AG09309 (cell line): ENCODE measurements at regions not wholly inside any gene's neighbourhood (a gene's known extent, or its start where the extent isn't known, plus 50 kb on each side); places are given as distances from the start of the nearest gene placed in this dataset.

Experiments
- DNase-seq: peaks from one replicate; pipeline ENCODE4 v3.0.0-alpha.2; 2010; ENCODE audit warnings: low read depth
- H3K4me3 ChIP-seq: 2 replicates; pipeline ENCODE4 v1.5.1; 2011; ENCODE audit warnings: mild to moderate bottlenecking, low read depth, low read length, moderate library complexity; ENCODE audit not compliant: control insufficient read depth
- TF ChIP-seq, protein P1 (sequence below): IDR thresholded peaks from 2 replicates; pipeline ENCODE4 v1.5.1; 2011; ENCODE audit warnings: mild to moderate bottlenecking, low read depth, low read length, inconsistent platforms; ENCODE audit not compliant: insufficient read depth, control insufficient read depth; ENCODE audit errors: missing control alignments

DNA sequence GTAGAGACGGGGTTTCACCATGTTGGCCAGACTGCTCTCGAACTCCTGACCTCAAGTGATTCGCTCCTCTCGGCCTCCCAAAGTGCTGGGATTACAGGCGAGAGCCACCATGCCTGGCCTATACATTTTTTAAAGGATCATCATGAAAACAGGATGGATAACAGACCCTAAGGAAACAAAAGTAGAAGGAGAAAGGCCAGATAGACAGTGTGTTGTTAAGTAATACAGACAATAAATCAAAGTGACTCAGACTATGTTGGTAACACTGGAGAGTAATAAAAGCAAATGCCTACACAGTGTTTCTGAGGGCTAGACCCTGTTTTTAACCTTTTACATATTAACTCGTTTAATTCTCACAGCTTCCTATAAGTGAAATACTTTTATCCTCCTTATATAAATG lies 133.8 kb upstream of the MCTP2 start:
- TF ChIP-seq, protein P1, sequence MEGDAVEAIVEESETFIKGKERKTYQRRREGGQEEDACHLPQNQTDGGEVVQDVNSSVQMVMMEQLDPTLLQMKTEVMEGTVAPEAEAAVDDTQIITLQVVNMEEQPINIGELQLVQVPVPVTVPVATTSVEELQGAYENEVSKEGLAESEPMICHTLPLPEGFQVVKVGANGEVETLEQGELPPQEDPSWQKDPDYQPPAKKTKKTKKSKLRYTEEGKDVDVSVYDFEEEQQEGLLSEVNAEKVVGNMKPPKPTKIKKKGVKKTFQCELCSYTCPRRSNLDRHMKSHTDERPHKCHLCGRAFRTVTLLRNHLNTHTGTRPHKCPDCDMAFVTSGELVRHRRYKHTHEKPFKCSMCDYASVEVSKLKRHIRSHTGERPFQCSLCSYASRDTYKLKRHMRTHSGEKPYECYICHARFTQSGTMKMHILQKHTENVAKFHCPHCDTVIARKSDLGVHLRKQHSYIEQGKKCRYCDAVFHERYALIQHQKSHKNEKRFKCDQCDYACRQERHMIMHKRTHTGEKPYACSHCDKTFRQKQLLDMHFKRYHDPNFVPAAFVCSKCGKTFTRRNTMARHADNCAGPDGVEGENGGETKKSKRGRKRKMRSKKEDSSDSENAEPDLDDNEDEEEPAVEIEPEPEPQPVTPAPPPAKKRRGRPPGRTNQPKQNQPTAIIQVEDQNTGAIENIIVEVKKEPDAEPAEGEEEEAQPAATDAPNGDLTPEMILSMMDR: no peak
- DNase-seq: no peak

GRCh38 chr15:94094310-94094709 lies 137.1 kb upstream of the MCTP2 start:
- TF ChIP-seq, protein P1: no peak
- DNase-seq: no peak
- no peak overlapping the region for H3K4me3 ChIP-seq

More for the DNA sequence above, 133.8 kb upstream of the MCTP2 start:
- H3K4me3 ChIP-seq: no peak overlapping the region

DNA sequence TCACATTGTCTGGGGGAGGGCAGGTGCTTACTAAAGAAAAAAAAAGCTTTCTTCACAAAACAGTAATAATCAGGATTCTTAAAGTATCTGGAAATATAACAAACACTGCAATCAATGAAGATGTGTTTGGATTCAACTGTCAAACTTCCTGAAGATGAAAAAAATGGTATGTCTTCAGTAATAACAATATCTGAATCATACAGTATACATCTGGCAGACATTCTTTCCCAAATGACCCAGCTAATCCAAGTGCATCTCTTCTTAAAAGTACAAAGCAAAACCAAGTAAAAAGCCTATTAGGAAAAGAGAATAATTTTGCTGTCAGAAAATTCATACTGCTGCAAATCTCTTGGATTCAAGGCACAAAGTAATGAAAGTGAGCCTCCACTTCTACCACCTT lies 145.0 kb upstream of the MCTP2 start:
- TF ChIP-seq, protein P1: no peak
- DNase-seq: no peak
- H3K4me3 ChIP-seq: no peak overlapping the region

DNA sequence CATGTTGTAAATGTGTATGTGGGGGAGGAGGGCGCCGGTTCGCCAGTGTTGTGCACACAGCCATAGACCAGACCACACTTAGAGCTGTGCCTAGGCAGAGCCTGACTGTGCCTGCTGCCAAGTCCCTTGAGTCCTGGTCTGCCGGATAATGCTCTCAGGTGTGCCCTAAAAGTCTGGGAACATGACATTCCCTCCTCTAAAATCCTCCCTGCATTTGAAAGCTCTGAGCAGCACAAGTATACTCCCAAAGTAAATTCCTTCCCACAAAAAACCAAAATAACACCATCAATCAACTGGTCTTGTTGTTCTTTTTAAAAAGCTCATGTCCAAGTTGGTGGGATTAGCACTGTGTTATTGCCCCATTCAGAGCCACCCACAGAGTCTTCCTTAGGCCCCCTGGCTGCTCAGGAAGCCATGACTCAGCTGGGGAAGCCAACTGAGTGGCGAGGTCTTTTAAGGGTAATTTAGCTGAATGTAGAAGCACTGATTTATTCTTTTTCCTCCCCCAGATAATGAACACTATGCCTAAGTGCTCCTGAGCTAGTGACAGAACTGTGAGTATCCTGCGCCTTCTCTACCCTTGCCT lies 147.8 kb upstream of the MCTP2 start:
- no peak overlapping the region for H3K4me3 ChIP-seq
- DNase-seq: peak; percentile 38
- TF ChIP-seq, protein P1: no peak

- TF ChIP-seq, protein P1: no peak
- DNase-seq: no peak
- no peak overlapping the region for H3K4me3 ChIP-seq
These were observed 149.5 kb upstream of the MCTP2 start for GRCh38 chr15:94081829-94082228.

DNA sequence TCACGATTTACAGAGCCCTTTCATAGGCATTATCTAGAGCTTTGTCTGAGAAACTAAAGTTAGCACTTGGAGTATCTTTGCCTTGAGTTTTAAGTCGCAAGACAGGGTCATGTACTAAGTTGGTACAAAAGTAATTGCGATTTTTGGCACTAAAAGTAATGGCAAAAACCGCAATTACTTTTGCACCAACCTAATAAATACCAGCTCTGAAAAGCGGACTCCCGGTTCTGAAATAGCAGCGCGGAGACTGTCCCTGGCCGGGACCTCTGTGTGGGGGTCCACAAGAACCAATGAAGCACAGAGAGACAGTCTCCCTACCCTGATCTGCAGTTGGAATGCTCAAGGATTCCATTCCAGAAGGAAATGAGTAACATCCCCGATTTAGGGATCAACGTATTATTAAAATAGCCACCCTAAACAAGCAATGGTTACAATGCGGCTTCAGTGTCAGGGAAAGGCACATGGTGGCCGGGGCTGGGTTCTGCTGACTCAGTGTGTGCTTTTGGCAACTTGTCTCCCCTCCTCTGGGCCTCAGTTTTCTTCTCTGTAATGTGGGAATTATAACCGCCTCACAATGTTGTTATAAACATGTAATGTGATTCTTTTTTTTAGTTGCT lies 150.3 kb upstream of the MCTP2 start:
- TF ChIP-seq, protein P1: no peak
- no peak for DNase-seq
- H3K4me3 ChIP-seq: no peak overlapping the region
